H1 (cell line): ENCODE measurements at regions not wholly inside any gene's neighbourhood (a gene's known extent, or its start where the extent isn't known, plus 50 kb on each side); places are given as distances from the start of the nearest gene placed in this dataset.

Experiments used
- JUND ChIP-seq: IDR thresholded peaks from 2 replicates; pipeline ENCODE4 v1.6.1; 2011; ENCODE audit warnings: mild to moderate bottlenecking, improper control_type of control experiment, low read length
- MAX ChIP-seq: IDR thresholded peaks from 2 replicates; pipeline ENCODE4 v1.6.1; 2012; ENCODE audit warnings: inconsistent platforms
- RAD21 ChIP-seq, 2 experiments: IDR thresholded peaks in 1 of 2; conservative IDR thresholded peaks in 1 of 2; 2 replicates each; pipeline ENCODE4 v1.6.1; 2011; ENCODE audit warnings: low read depth in 2 of 2, low read length in 2 of 2, improper control_type of control experiment in 1 of 2, inconsistent platforms in 1 of 2, mild to moderate bottlenecking in 1 of 2, moderate library complexity in 1 of 2

- no peak for TF ChIP-seq MAX
- TF ChIP-seq RAD21 (IDR thresholded peaks at IDR 0.05 in 1 of 2, conservative IDR thresholded peaks at IDR 0.05 in 1 of 2; ENCODE audit: low read depth in 2 of 2, low read length in 2 of 2) = no peak
- TF ChIP-seq JUND = no peak
These were observed 216.7 kb upstream of the TMTC1 start (continued) for GRCh38 chr12:30000401-30000800.
